SK-N-SH treated with all-trans-retinoic acid at 6 μM for 48 hours (cell line): ENCODE measurements at regions not wholly inside any gene's neighbourhood (a gene's known extent, or its start where the extent isn't known, plus 50 kb on each side); places are given as distances from the start of the nearest gene placed in this dataset.

ENCODE experiments used
- ARNTL ChIP-seq: fragments of 450-650 bp; formaldehyde crosslinking; IDR thresholded peaks from 2 replicates; pipeline ENCODE4 v1.5.0; 2020; ENCODE audit warnings: low read depth, mild to moderate bottlenecking, moderate library complexity, borderline replicate concordance
- ESRRG ChIP-seq: fragments of 250-450 bp; sonication (Bioruptor Pico); IDR thresholded peaks from 2 replicates; pipeline ENCODE4 v1.6.1; 2021; ENCODE audit warnings: mild to moderate bottlenecking
- RARB ChIP-seq: fragments of 250-450 bp; sonication (Bioruptor Pico); IDR thresholded peaks from 2 replicates; pipeline ENCODE4 v1.8.0; 2021; ENCODE audit warnings: mild to moderate bottlenecking, moderate library complexity
- SNAI2 ChIP-seq: fragments of 250-450 bp; sonication (Bioruptor Pico); IDR thresholded peaks from 2 replicates; pipeline ENCODE4 v1.5.0; 2020; ENCODE audit warnings: mild to moderate bottlenecking, moderate library complexity
- TOX ChIP-seq: fragments of 250-450 bp; sonication (Bioruptor Pico); IDR thresholded peaks from 2 replicates; pipeline ENCODE4 v1.8.0; 2021; ENCODE audit warnings: mild to moderate bottlenecking, moderate library complexity, borderline replicate concordance
- ZC3H10 ChIP-seq: fragments of 250-450 bp; sonication (Bioruptor Pico); IDR thresholded peaks from 2 replicates; pipeline ENCODE4 v1.5.1; 2021; ENCODE audit warnings: mild to moderate bottlenecking, moderate library complexity
- ZFP3 ChIP-seq: fragments of 250-450 bp; sonication (Bioruptor Pico); IDR thresholded peaks from 2 replicates; pipeline ENCODE4 v1.5.0; 2020; ENCODE audit warnings: mild to moderate bottlenecking, moderate library complexity
- ZFP30 ChIP-seq: fragments of 450-650 bp; formaldehyde crosslinking; IDR thresholded peaks from 2 replicates; pipeline ENCODE4 v1.5.0; 2022; ENCODE audit warnings: mild to moderate bottlenecking, moderate library complexity
- ZNF70 ChIP-seq: fragments of 450-650 bp; formaldehyde crosslinking; IDR thresholded peaks from 2 replicates; pipeline ENCODE4 v1.5.0; 2020; ENCODE audit warnings: mild to moderate bottlenecking, moderate library complexity
- TF ChIP-seq, protein P1 (sequence below): fragments of 250-450 bp; sonication (Bioruptor Pico); IDR thresholded peaks from 2 replicates; pipeline ENCODE4 v1.5.1; 2020; ENCODE audit warnings: low read depth, mild to moderate bottlenecking, moderate library complexity
- TF ChIP-seq, protein P2 (sequence below): fragments of 250-450 bp; sonication (Bioruptor Pico); IDR thresholded peaks from 2 replicates; pipeline ENCODE4 v1.8.0; 2020; ENCODE audit warnings: mild to moderate bottlenecking, moderate library complexity, borderline replicate concordance
- TF ChIP-seq, protein P3 (sequence below): fragments of 250-450 bp; sonication (Bioruptor Pico); IDR thresholded peaks from 2 replicates; pipeline ENCODE4 v1.5.1; 2021; ENCODE audit warnings: mild to moderate bottlenecking, moderate library complexity

DNA sequence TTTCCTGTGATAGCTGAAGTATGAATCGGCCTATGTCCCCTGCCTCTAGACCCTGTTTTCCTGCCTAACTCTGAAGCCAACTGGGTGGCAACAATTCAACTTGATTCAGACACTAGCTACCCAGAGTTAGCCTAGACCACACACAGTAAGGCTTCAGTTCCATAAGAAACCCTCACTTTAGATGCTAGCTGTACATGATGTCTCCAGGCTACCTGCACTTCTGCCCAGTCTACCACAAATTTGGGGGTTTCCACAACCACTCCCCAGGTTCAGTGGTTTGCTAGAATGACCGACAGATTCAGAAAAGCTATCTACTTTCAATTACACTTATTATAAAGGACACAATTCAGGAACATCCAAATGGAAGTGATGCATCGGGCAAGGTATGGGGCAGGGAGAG is 119.4 kb upstream of the VLDLR start:
- TF ChIP-seq RARB (CRISPR knock-in tag) (no peak), ZFP3 (CRISPR knock-in tag) (no peak), SNAI2 (CRISPR knock-in tag) (no peak), ZC3H10 (no peak), ZNF70 (CRISPR knock-in tag) (no peak), TOX (CRISPR knock-in tag) (no peak), ZFP30 (CRISPR knock-in tag) (no peak), ARNTL (CRISPR knock-in tag) (no peak), ESRRG (CRISPR knock-in tag) (no peak)
- TF ChIP-seq, protein P1, sequence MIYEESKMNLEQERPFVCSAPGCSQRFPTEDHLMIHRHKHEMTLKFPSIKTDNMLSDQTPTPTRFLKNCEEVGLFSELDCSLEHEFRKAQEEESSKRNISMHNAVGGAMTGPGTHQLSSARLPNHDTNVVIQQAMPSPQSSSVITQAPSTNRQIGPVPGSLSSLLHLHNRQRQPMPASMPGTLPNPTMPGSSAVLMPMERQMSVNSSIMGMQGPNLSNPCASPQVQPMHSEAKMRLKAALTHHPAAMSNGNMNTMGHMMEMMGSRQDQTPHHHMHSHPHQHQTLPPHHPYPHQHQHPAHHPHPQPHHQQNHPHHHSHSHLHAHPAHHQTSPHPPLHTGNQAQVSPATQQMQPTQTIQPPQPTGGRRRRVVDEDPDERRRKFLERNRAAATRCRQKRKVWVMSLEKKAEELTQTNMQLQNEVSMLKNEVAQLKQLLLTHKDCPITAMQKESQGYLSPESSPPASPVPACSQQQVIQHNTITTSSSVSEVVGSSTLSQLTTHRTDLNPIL (CRISPR knock-in tag): no peak
- TF ChIP-seq, protein P2, sequence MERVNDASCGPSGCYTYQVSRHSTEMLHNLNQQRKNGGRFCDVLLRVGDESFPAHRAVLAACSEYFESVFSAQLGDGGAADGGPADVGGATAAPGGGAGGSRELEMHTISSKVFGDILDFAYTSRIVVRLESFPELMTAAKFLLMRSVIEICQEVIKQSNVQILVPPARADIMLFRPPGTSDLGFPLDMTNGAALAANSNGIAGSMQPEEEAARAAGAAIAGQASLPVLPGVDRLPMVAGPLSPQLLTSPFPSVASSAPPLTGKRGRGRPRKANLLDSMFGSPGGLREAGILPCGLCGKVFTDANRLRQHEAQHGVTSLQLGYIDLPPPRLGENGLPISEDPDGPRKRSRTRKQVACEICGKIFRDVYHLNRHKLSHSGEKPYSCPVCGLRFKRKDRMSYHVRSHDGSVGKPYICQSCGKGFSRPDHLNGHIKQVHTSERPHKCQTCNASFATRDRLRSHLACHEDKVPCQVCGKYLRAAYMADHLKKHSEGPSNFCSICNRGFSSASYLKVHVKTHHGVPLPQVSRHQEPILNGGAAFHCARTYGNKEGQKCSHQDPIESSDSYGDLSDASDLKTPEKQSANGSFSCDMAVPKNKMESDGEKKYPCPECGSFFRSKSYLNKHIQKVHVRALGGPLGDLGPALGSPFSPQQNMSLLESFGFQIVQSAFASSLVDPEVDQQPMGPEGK (CRISPR knock-in tag): no peak
- TF ChIP-seq, protein P3, sequence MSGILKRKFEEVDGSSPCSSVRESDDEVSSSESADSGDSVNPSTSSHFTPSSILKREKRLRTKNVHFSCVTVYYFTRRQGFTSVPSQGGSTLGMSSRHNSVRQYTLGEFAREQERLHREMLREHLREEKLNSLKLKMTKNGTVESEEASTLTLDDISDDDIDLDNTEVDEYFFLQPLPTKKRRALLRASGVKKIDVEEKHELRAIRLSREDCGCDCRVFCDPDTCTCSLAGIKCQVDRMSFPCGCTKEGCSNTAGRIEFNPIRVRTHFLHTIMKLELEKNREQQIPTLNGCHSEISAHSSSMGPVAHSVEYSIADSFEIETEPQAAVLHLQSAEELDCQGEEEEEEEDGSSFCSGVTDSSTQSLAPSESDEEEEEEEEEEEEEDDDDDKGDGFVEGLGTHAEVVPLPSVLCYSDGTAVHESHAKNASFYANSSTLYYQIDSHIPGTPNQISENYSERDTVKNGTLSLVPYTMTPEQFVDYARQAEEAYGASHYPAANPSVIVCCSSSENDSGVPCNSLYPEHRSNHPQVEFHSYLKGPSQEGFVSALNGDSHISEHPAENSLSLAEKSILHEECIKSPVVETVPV (CRISPR knock-in tag): no peak
